H1 (cell line): ENCODE measurements at regions not wholly inside any gene's neighbourhood (a gene's known extent, or its start where the extent isn't known, plus 50 kb on each side); places are given as distances from the start of the nearest gene placed in this dataset.

Source experiments
- EZH2 ChIP-seq: fragments of 200-600 bp; sonication (generic); IDR thresholded peaks from 2 replicates; pipeline ENCODE4 v1.7.1; 2012; ENCODE audit warnings: low read depth, mild to moderate bottlenecking, moderate library complexity, low read length, inconsistent platforms; ENCODE audit not compliant: severe bottlenecking
- KDM4A ChIP-seq: IDR thresholded peaks from one replicate; pipeline ENCODE4 v1.7.1; 2012; ENCODE audit warnings: low read depth, mild to moderate bottlenecking, moderate library complexity, low read length, inconsistent platforms; ENCODE audit not compliant: severe bottlenecking
- TF ChIP-seq, protein P1 (sequence below), 3 experiments: IDR thresholded peaks; 1 replicate in 2 of 3; 2 replicates in 1 of 3; pipeline versions ENCODE4 v1.5.1 to v1.6.1; 2011; ENCODE audit warnings: low read length in 3 of 3, mild to moderate bottlenecking in 3 of 3, inconsistent platforms in 2 of 3, low read depth in 1 of 3, moderate library complexity in 1 of 3; ENCODE audit not compliant: insufficient read depth in 1 of 3; ENCODE audit errors: control extremely low read depth in 1 of 3

DNA sequence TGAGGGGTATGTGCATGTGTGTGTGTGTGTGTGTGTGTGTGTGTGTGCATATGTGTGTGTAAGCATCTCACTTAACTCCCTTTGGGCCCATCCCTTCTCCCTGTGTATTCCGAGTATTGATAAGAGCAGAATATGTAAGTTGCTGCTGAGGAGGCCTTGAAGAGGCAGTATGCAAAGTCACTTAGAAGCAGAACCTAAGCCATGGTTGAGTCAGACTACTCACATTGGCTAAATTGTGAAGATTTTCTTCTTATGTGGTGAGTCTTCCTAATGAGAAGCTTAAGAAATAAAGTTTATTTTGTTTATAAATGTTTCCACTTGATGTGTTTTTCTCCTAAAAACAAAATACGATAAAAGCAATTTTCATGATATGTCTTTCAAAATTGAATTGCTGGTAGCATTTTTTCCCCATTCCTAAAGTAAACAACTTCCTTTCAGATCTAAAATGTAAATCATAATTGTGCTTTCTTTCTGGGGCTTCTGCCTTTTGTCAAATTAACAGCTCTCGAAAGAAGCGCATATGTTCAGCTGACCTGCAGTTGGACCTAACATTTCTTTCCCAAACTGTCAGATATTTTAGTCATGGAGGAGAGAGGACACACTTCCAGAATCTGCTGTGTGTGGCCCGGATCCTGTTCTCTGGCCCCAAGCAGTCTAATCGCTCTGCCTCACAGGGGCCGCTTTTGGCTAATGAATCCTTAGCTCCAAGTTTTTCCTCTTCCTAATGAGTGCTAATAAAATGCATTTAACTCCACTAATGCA, 284.0 kb downstream of the DUSP10 start:
- TF ChIP-seq EZH2 = no peak
- TF ChIP-seq, protein P1, sequence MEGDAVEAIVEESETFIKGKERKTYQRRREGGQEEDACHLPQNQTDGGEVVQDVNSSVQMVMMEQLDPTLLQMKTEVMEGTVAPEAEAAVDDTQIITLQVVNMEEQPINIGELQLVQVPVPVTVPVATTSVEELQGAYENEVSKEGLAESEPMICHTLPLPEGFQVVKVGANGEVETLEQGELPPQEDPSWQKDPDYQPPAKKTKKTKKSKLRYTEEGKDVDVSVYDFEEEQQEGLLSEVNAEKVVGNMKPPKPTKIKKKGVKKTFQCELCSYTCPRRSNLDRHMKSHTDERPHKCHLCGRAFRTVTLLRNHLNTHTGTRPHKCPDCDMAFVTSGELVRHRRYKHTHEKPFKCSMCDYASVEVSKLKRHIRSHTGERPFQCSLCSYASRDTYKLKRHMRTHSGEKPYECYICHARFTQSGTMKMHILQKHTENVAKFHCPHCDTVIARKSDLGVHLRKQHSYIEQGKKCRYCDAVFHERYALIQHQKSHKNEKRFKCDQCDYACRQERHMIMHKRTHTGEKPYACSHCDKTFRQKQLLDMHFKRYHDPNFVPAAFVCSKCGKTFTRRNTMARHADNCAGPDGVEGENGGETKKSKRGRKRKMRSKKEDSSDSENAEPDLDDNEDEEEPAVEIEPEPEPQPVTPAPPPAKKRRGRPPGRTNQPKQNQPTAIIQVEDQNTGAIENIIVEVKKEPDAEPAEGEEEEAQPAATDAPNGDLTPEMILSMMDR (IDR thresholded peaks at IDR 0.05; ENCODE audit: control extremely low read depth in 1 of 3, insufficient read depth in 1 of 3, low read depth in 1 of 3, low read length in 3 of 3) = no peak
- no peak for TF ChIP-seq KDM4A
